ENCODE measurements at regions not wholly inside any gene's neighbourhood (a gene's known extent, or its start where the extent isn't known, plus 50 kb on each side); places are given as distances from the start of the nearest gene placed in this dataset.

DNA sequence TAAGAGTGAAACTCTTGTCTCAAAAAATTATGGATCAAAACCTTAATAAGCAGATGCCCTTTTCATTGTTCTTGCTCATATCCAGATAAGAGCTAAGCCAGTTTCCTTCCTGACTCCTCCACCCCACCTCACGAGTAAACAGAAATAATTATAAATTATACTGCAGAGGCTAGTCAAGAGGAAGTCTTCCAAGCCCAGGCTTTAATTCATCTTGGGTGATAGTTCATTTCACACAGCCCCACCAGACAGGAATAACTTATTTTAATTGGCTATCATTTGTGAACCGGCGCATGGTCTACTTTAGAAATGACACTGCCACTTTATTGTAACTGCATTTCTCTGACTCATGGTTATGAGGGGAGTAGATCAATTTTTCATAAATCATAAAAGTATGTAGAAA, 102.0 kb downstream of the BTBD3 start:
- TF ChIP-seq CTCF (conservative IDR thresholded peaks at IDR 0.05; ENCODE audit: low read depth, low read length) (no peak), EZH2 (IDR thresholded peaks at IDR 0.05; ENCODE audit: low read length, unreplicated experiment) (no peak), EZH2phosphoT487 (IDR thresholded peaks at IDR 0.05; ENCODE audit: borderline replicate concordance, low read length) (no peak)

Measured in PC-3 (cell line).